NCI-H345 treated with DMSO at 0.1 percent for 48 hours (cell line): ENCODE measurements at regions not wholly inside any gene's neighbourhood (a gene's known extent, or its start where the extent isn't known, plus 50 kb on each side); places are given as distances from the start of the nearest gene placed in this dataset.
A peak's percentile ranks its signal among the peaks of the same experiment; 100 is the strongest.
"Not testable (repeated sequence)": the region's sequence is repeated elsewhere in the genome, so short reads cannot be mapped to it uniquely, and the experiment has no call there.

Source experiments
- DNase-seq: peaks from one replicate; lab custom pipeline; 2025; ENCODE audit not compliant: unreplicated experiment; lab: John Stamatoyannopoulos, UW

GRCh38 chr1:68828013-68828412 is 331.1 kb upstream of the DEPDC1 start:
- no peak for DNase-seq

- no peak for DNase-seq
Observed at GRCh38 chr1:68831281-68831680, 334.4 kb upstream of the DEPDC1 start.

- DNase-seq: no peak
Observed at GRCh38 chr1:68848017-68848416, 351.1 kb upstream of the DEPDC1 start.

- no peak for DNase-seq
Observed at GRCh38 chr1:68868606-68869005, 371.7 kb upstream of the DEPDC1 start.

- DNase-seq: no peak
Observed at GRCh38 chr1:68873144-68873543, 376.3 kb upstream of the DEPDC1 start.

- peak; percentile 52 for DNase-seq
Observed at GRCh38 chr1:68881330-68882194, 384.7 kb upstream of the DEPDC1 start.

GRCh38 chr1:68889471-68889870 is 392.6 kb upstream of the DEPDC1 start:
- DNase-seq: no peak

- no peak for DNase-seq
Observed at GRCh38 chr1:68890736-68891135, 393.9 kb upstream of the DEPDC1 start.

- no peak for DNase-seq
Observed at GRCh38 chr1:68904477-68904876, 407.6 kb upstream of the DEPDC1 start.

- no peak for DNase-seq
Observed at GRCh38 chr1:68906431-68906830, 409.5 kb upstream of the DEPDC1 start.

GRCh38 chr1:68907491-68907890 is 410.6 kb upstream of the DEPDC1 start:
- DNase-seq: no peak

- no peak for DNase-seq
Observed at GRCh38 chr1:68908316-68908715, 411.4 kb upstream of the DEPDC1 start.

GRCh38 chr1:68916221-68916902 is 419.5 kb upstream of the DEPDC1 start:
- DNase-seq: no peak

- no peak for DNase-seq
Observed at GRCh38 chr1:68917456-68917855, 420.6 kb upstream of the DEPDC1 start.

GRCh38 chr1:68918563-68918962 is 421.7 kb upstream of the DEPDC1 start:
- DNase-seq: no peak

- DNase-seq: no peak
Observed at GRCh38 chr1:68919075-68919474, 422.2 kb upstream of the DEPDC1 start.

- not testable (repeated sequence) for DNase-seq
Observed at GRCh38 chr1:68923475-68924088, 426.7 kb upstream of the DEPDC1 start.

GRCh38 chr1:68930101-68930500 is 433.2 kb upstream of the DEPDC1 start:
- DNase-seq: no peak

- no peak for DNase-seq
Observed at GRCh38 chr1:68936530-68936929, 439.6 kb upstream of the DEPDC1 start.

GRCh38 chr1:68938051-68938666 is 441.3 kb upstream of the DEPDC1 start:
- DNase-seq: no peak

- no peak for DNase-seq
Observed at GRCh38 chr1:68950036-68950435, 453.2 kb upstream of the DEPDC1 start.

- no peak for DNase-seq
Observed at GRCh38 chr1:68953311-68953710, 456.4 kb upstream of the DEPDC1 start.
